GM10248 (cell line): ENCODE measurements at regions not wholly inside any gene's neighbourhood (a gene's known extent, or its start where the extent isn't known, plus 50 kb on each side); places are given as distances from the start of the nearest gene placed in this dataset.

Source experiments
- CTCF ChIA-PET: fragments of 300-600 bp; sonication (Branson Sonifier 250); formaldehyde crosslinking; extraction: SDS; loops from one replicate; lab custom pipeline; 2021; ENCODE audit warnings: antibody characterized with exemption; lab: Yijun Ruan, JAX
- POLR2A ChIA-PET: fragments of 350-650 bp; sonication (Branson Sonifier 250); formaldehyde crosslinking; extraction: SDS; loops from one replicate; lab custom pipeline; 2020; ENCODE audit warnings: antibody characterized with exemption; lab: Yijun Ruan, JAX
- DNase-seq: peaks from one replicate; pipeline ENCODE4 v3.0.0; 2012; ENCODE audit errors: extremely low spot score
- CTCF ChIP-seq: IDR thresholded peaks from 2 replicates; pipeline ENCODE4 v1.5.1; 2012; ENCODE audit warnings: mild to moderate bottlenecking, low read depth; ENCODE audit errors: extremely low read depth, missing control alignments, control extremely low read depth

- DNase-seq: no peak
- TF ChIP-seq CTCF: no peak
- CTCF ChIA-PET: no interaction called here
- POLR2A ChIA-PET: no interaction called here
These were observed 210.9 kb upstream of the CHRM2 start for GRCh38 chr7:136657482-136657921.

GRCh38 chr7:136656516-136656915 is 211.9 kb upstream of the CHRM2 start:
- POLR2A ChIA-PET: no interaction called here
- TF ChIP-seq CTCF: no peak
- no peak for DNase-seq
- CTCF ChIA-PET: no interaction called here

GRCh38 chr7:136655414-136655813 is 213.0 kb upstream of the CHRM2 start:
- CTCF ChIA-PET: interaction anchor here (0.8 kb wide), 1 partner anchor 11 kb away, joined by 3 read pairs; no protein-coding TSS in a partner anchor
- DNase-seq: no peak
- TF ChIP-seq CTCF: no peak
- POLR2A ChIA-PET: no interaction called here

- DNase-seq: no peak
- ChIA-PET CTCF (no interaction called here), POLR2A (no interaction called here)
- TF ChIP-seq CTCF: no peak
These were observed 214.0 kb upstream of the CHRM2 start for GRCh38 chr7:136654406-136654805.

GRCh38 chr7:136652635-136653370 is 215.6 kb upstream of the CHRM2 start:
- POLR2A ChIA-PET: no interaction called here
- no peak for TF ChIP-seq CTCF
- CTCF ChIA-PET: interaction anchor here (1.5 kb wide), 1 partner anchor 11 kb away, joined by 3 read pairs; no protein-coding TSS in a partner anchor
- no peak for DNase-seq

GRCh38 chr7:136640977-136641376 is 227.5 kb upstream of the CHRM2 start:
- POLR2A ChIA-PET: no interaction called here
- TF ChIP-seq CTCF: no peak
- CTCF ChIA-PET: interaction anchor here (1.0 to 1.2 kb wide), 3 partner anchors 11 to 20 kb away, joined by 3 read pairs; no protein-coding TSS in a partner anchor
- no peak for DNase-seq
